Neural cell (in vitro differentiated cells): ENCODE measurements at regions not wholly inside any gene's neighbourhood (a gene's known extent, or its start where the extent isn't known, plus 50 kb on each side); places are given as distances from the start of the nearest gene placed in this dataset.

ENCODE experiments used
- CTCF ChIP-seq: fragments of 450-650 bp; IDR thresholded peaks from 2 replicates; pipeline ENCODE4 v1.5.1; 2014; ENCODE audit warnings: antibody characterized with exemption, mild to moderate bottlenecking, moderate library complexity; ENCODE audit not compliant: poor library complexity, severe bottlenecking
- POLR2AphosphoS5 ChIP-seq: IDR thresholded peaks from 2 replicates; pipeline ENCODE4 v1.6.1; 2012

- no peak for TF ChIP-seq CTCF
- TF ChIP-seq POLR2AphosphoS5: no peak
Observed at GRCh38 chr20:53707371-53708055, 113.9 kb upstream of the ZNF217 start.
